HG02642 (cell line): ENCODE measurements at regions not wholly inside any gene's neighbourhood (a gene's known extent, or its start where the extent isn't known, plus 50 kb on each side); places are given as distances from the start of the nearest gene placed in this dataset.
"Not testable (repeated sequence)": the region's sequence is repeated elsewhere in the genome, so short reads cannot be mapped to it uniquely, and the experiment has no call there.

Experiments used
- ATAC-seq: cut with Tn5 transposase; IDR thresholded peaks from one replicate; pipeline ENCODE4 v1.9.1; 2021; ENCODE audit warnings: mild to moderate bottlenecking; ENCODE audit not compliant: unreplicated experiment, poor library complexity

DNA sequence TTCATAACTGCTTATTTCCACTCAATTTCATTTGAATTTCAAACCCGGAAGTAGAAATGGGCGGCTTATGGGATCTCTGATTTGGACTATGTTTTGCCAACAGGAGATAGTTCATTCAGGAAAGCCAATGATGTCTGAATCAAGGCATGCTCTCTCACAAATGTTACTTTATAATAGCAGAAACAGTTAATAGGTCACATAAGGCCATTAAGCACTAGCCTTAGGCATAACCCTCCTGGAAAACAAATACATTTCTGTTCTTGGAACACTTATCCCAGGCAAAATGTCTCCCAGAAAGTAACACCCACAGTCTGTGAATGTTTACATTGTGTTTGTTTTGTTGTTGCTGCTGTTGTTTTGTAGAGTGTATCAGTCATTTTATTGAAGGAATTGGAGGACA is 1347.2 kb upstream of the PCDH7 start:
- ATAC-seq = no peak

DNA sequence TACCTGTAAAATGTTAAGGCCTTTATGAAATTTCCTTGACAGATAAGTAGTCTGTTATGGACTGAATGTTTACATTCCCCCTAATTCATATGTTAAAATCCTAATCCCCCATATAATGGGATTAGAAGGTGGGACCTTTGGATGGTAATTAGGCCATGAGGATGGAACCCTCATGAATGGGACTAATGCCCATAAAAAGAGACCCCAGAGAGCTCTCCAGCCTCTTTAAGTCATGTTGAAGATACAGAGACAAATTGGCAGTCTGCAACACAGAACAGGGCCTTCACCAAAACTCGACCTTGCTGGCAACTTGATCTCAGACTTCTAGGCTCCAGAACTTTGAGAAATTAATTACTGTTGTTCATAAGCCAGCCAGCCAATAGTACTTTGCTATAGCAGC is 1344.5 kb upstream of the PCDH7 start:
- ATAC-seq = no peak

GRCh38 chr4:29378237-29378636 is 1341.9 kb upstream of the PCDH7 start:
- not testable (repeated sequence) for ATAC-seq

- no peak for ATAC-seq
Observed at GRCh38 chr4:29390921-29391320, 1329.2 kb upstream of the PCDH7 start.

DNA sequence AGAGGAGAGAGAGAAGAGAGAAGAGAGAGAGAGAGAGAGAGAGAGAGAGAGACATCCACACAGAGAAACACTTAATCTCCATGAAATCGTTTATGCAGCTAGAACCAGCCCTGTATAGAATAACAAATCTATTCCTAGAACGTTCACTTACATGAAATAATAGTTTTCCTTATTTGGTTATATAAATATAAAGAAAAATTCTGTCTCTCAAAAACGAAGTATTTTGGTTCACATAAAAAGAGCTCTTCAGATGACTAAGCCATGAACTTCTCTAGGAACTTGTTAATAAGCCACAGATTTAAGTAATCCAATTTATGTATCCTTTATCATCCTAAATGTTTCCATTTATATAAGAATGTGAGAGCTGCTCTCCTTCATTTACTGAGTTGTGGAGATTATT is 1315.1 kb upstream of the PCDH7 start:
- ATAC-seq = no peak

- no peak for ATAC-seq
Observed at GRCh38 chr4:29415771-29416170, 1304.4 kb upstream of the PCDH7 start.

DNA sequence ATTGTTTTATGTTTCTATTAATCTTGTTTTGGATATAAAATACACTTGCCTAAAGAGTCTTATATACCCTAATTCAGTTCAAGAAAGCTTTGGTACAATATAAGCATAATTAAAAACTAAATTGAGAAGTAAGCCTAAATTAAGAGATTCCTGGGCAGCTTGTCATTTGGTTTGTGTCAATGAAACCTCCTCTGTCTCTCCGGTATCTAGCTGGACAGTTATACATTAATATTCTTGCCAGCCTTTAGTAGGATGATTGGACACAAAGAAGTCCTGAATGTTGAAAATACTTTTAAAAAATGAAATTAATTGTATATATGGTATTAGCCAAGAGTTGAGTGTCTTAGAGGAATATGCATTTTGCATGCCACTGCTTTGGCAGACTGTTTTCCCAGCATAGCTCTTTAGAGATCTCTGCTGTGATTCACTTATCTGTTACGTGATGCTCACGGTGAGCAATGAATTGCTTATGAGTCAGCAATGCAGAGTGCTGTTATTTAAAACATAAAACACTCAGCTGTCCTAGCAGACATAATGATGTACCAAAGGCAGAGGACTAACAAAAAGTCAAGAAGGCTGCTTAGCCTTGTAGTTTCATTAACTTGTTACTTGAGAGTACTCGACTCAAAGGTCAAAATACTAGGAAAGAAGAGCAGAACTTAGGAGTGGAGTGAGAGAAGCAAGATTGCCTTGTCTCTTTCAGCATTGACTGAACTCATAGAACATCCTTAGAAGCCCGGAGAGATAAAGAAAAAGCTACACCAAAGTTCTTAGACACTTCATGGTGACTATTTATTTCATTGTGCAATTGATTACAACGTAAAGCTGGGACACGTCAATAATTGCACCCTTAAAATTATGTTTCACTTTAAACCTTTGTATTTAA is 1296.1 kb upstream of the PCDH7 start:
- no peak for ATAC-seq

DNA sequence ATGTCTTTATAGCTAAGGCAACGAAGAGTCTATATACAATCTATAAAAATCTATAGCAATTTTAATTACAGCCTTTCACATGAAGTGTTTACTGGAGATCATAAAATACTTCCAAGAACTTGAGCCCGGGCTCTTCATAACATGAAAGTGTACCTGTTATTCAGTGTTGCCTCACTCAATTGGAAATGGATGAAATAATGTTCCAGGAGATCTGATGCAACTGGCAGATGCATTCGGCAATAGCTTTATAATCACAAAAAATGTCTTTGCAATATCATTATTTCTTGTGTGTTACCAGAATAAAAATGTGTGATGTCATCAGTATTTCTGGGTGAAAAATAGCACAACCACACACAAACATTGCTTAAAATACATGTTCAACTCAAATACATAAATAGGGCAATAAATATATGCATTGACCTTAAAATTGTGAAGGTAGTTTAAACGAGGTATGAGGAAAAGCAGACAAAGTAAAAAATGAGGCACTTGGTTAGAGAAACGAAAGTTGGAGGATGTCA is 1266.8 kb upstream of the PCDH7 start:
- no peak for ATAC-seq

- no peak for ATAC-seq
Observed at GRCh38 chr4:29459926-29460325, 1260.2 kb upstream of the PCDH7 start.

GRCh38 chr4:29467044-29467717 is 1253.0 kb upstream of the PCDH7 start:
- ATAC-seq = no peak
